Activated naive CD4-positive, alpha-beta T cell treated with anti-CD3 and anti-CD28 coated beads, Interleukin-2, amount 50 U/mL, for 72 hours (primary cell): ENCODE measurements at regions not wholly inside any gene's neighbourhood (a gene's known extent, or its start where the extent isn't known, plus 50 kb on each side); places are given as distances from the start of the nearest gene placed in this dataset.
"Not testable (repeated sequence)": the region's sequence is repeated elsewhere in the genome, so short reads cannot be mapped to it uniquely, and the experiment has no call there.

Experiments used
- ATAC-seq, 2 donors: fragments of 150-1000 bp; cut with Tn5 transposase; 2 replicates each; pipeline ENCODE4 v1.10.0; 2021; ENCODE audit warnings: mild to moderate bottlenecking in 2 of 2, moderate library complexity in 2 of 2
- DNase-seq, 2 donors: peaks; one replicate each; pipeline ENCODE4 v3.0.0; 2021 to 2022; ENCODE audit warnings: low spot score in 2 of 2
- H3K27ac Mint-ChIP-seq, 2 donors: one replicate each; pipeline ENCODE4 v1.8.0; 2022; ENCODE audit warnings: mild to moderate bottlenecking in 2 of 2, mixed read lengths in 2 of 2
- H3K36me3 Mint-ChIP-seq, 2 donors: one replicate each; pipeline ENCODE4 v1.8.0; 2022; ENCODE audit warnings: mixed read lengths in 2 of 2
- H3K9me3 Mint-ChIP-seq, 2 donors: one replicate each; pipeline ENCODE4 v1.8.0; 2022; ENCODE audit warnings: mixed read lengths in 2 of 2

GRCh38 chr16:86252596-86252995 is 257.7 kb upstream of the FOXF1 start:
- DNase-seq (peak in 1 of 2 donors; percentile 15), ATAC-seq (no peak)
- H3K9me3 Mint-ChIP-seq, result peaks cover 0 to 12% of the 10 kb centered on the region in 2 donors

GRCh38 chr16:86255966-86256365 is 254.4 kb upstream of the FOXF1 start:
- no peak for DNase-seq
- Mint-ChIP-seq H3K9me3 (peaks cover 0 to 12% of the 10 kb centered on the region in 2 donors), H3K36me3 (peaks cover 0 to 10% of the 10 kb centered on the region in 2 donors), H3K27ac (no peak overlapping the region)
- ATAC-seq, result no peak

More at GRCh38 chr16:86252596-86252995, 257.7 kb upstream of the FOXF1 start:
- Mint-ChIP-seq H3K36me3 (peaks cover 0 to 7% of the 10 kb centered on the region in 2 donors), H3K27ac (no peak overlapping the region)

- DNase-seq (no peak), ATAC-seq (no peak)
- Mint-ChIP-seq H3K27ac (no peak overlapping the region), H3K36me3 (peaks cover 0 to 10% of the 10 kb centered on the region in 2 donors), H3K9me3 (peaks cover 0 to 16% of the 10 kb centered on the region in 2 donors)
Measured at GRCh38 chr16:86256995-86257394, 253.3 kb upstream of the FOXF1 start.

GRCh38 chr16:86257546-86257945 is 252.8 kb upstream of the FOXF1 start:
- DNase-seq (no peak), ATAC-seq (no peak)
- peaks cover 0 to 18% of the 10 kb centered on the region in 2 donors for H3K9me3 Mint-ChIP-seq
- H3K36me3 Mint-ChIP-seq, result peaks cover 0 to 10% of the 10 kb centered on the region in 2 donors
- H3K27ac Mint-ChIP-seq, result no peak overlapping the region

GRCh38 chr16:86258713-86259112 is 251.6 kb upstream of the FOXF1 start:
- ATAC-seq (no peak), DNase-seq (no peak)
- peaks cover 0 to 10% of the 10 kb centered on the region in 2 donors for H3K36me3 Mint-ChIP-seq
- H3K27ac Mint-ChIP-seq, result no peak overlapping the region
- H3K9me3 Mint-ChIP-seq, result peaks cover 0 to 18% of the 10 kb centered on the region in 2 donors

- ATAC-seq (no peak), DNase-seq (no peak)
- Mint-ChIP-seq H3K27ac (no peak overlapping the region), H3K36me3 (peaks cover 0 to 10% of the 10 kb centered on the region in 2 donors), H3K9me3 (peaks cover 0 to 18% of the 10 kb centered on the region in 2 donors)
Measured at GRCh38 chr16:86259499-86259898, 250.8 kb upstream of the FOXF1 start.

GRCh38 chr16:86261379-86261778 is 248.9 kb upstream of the FOXF1 start:
- peaks cover 0 to 12% of the 10 kb centered on the region in 2 donors for H3K9me3 Mint-ChIP-seq
- ATAC-seq (no peak), DNase-seq (no peak)
- H3K36me3 Mint-ChIP-seq, result peaks cover 0 to 5% of the 10 kb centered on the region in 2 donors
- no peak overlapping the region for H3K27ac Mint-ChIP-seq

GRCh38 chr16:86267657-86268056 is 242.7 kb upstream of the FOXF1 start:
- not testable (repeated sequence) for DNase-seq, H3K27ac Mint-ChIP-seq, H3K36me3 Mint-ChIP-seq, ATAC-seq, H3K9me3 Mint-ChIP-seq

- DNase-seq (no peak), ATAC-seq (no peak)
- Mint-ChIP-seq H3K36me3 (no peaks in the 10 kb centered on the region), H3K9me3 (peaks cover 0 to 3% of the 10 kb centered on the region in 2 donors), H3K27ac (no peak overlapping the region)
Measured at GRCh38 chr16:86270696-86271095, 239.6 kb upstream of the FOXF1 start.

GRCh38 chr16:86272744-86273143 is 237.6 kb upstream of the FOXF1 start:
- Mint-ChIP-seq H3K27ac (no peak overlapping the region), H3K36me3 (no peaks in the 10 kb centered on the region), H3K9me3 (peaks cover 0 to 3% of the 10 kb centered on the region in 2 donors)
- no peak for ATAC-seq
- no peak for DNase-seq

- DNase-seq, result no peak
- Mint-ChIP-seq H3K36me3 (no peaks in the 10 kb centered on the region), H3K27ac (no peak overlapping the region), H3K9me3 (peaks cover 0 to 3% of the 10 kb centered on the region in 2 donors)
- no peak for ATAC-seq
Measured at GRCh38 chr16:86277221-86277620, 233.1 kb upstream of the FOXF1 start.

- ATAC-seq, H3K9me3 Mint-ChIP-seq, DNase-seq, H3K36me3 Mint-ChIP-seq, H3K27ac Mint-ChIP-seq: not testable (repeated sequence)
Measured at GRCh38 chr16:86277859-86278258, 232.5 kb upstream of the FOXF1 start.

- Mint-ChIP-seq H3K9me3 (no peaks in the 10 kb centered on the region), H3K27ac (no peak overlapping the region), H3K36me3 (no peaks in the 10 kb centered on the region)
- DNase-seq (no peak), ATAC-seq (no peak)
Measured at GRCh38 chr16:86281421-86281820, 228.9 kb upstream of the FOXF1 start.

GRCh38 chr16:86283944-86284343 is 226.4 kb upstream of the FOXF1 start:
- Mint-ChIP-seq H3K36me3 (peaks cover 0 to 6% of the 10 kb centered on the region in 2 donors), H3K27ac (no peak overlapping the region), H3K9me3 (no peaks in the 10 kb centered on the region)
- ATAC-seq, result no peak
- no peak for DNase-seq

GRCh38 chr16:86285421-86285820 is 224.9 kb upstream of the FOXF1 start:
- peaks cover 0 to 6% of the 10 kb centered on the region in 2 donors for H3K36me3 Mint-ChIP-seq
- ATAC-seq, result no peak
- no peaks in the 10 kb centered on the region for H3K9me3 Mint-ChIP-seq
- no peak for DNase-seq
- H3K27ac Mint-ChIP-seq, result no peak overlapping the region

GRCh38 chr16:86285938-86286921 is 224.1 kb upstream of the FOXF1 start:
- ATAC-seq (no peak), DNase-seq (no peak)
- H3K27ac Mint-ChIP-seq, result no peak overlapping the region
- peaks cover 0 to 6% of the 10 kb centered on the region in 2 donors for H3K36me3 Mint-ChIP-seq
- H3K9me3 Mint-ChIP-seq, result no peaks in the 10 kb centered on the region

GRCh38 chr16:86286991-86287663 is 223.2 kb upstream of the FOXF1 start:
- Mint-ChIP-seq H3K36me3 (peaks cover 0 to 6% of the 10 kb centered on the region in 2 donors), H3K27ac (no peak overlapping the region), H3K9me3 (no peaks in the 10 kb centered on the region)
- DNase-seq, result no peak
- no peak for ATAC-seq
